ENCODE measurements at regions not wholly inside any gene's neighbourhood (a gene's known extent, or its start where the extent isn't known, plus 50 kb on each side); places are given as distances from the start of the nearest gene placed in this dataset.

DNA sequence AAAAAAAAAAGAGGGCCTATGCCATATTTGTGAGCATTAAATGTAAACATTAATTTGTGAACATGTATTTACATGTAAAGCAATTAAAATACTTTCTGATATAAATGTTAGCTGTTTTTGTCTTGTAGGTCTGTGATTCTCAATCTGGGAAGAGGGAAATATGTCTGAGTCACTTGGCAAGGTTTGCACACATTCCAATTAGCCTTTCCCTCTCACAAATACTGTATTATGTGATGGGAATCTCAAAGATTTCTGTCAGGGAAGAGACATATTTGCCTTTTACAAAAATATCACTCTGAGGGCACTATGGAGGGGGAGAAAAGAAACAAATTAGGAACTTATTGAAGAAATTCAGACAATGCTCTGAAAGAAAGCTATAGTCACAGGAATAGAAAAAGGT, 483.6 kb downstream of the GBE1 start:
- TF ChIP-seq, protein P1, sequence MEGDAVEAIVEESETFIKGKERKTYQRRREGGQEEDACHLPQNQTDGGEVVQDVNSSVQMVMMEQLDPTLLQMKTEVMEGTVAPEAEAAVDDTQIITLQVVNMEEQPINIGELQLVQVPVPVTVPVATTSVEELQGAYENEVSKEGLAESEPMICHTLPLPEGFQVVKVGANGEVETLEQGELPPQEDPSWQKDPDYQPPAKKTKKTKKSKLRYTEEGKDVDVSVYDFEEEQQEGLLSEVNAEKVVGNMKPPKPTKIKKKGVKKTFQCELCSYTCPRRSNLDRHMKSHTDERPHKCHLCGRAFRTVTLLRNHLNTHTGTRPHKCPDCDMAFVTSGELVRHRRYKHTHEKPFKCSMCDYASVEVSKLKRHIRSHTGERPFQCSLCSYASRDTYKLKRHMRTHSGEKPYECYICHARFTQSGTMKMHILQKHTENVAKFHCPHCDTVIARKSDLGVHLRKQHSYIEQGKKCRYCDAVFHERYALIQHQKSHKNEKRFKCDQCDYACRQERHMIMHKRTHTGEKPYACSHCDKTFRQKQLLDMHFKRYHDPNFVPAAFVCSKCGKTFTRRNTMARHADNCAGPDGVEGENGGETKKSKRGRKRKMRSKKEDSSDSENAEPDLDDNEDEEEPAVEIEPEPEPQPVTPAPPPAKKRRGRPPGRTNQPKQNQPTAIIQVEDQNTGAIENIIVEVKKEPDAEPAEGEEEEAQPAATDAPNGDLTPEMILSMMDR (IDR thresholded peaks at IDR 0.05), result no peak
- TF ChIP-seq EP300 (IDR thresholded peaks at IDR 0.05) (no peak), POLR2A (IDR thresholded peaks at IDR 0.05) (no peak)
- Histone ChIP-seq H3K9me3 (no peaks in the 10 kb centered on the region), H3K4me1 (no peaks in the 10 kb centered on the region), H3K4me3 (no peak overlapping the region), H3K27ac (no peak overlapping the region), H3K27me3 (no peaks in the 10 kb centered on the region), H3K36me3 (no peaks in the 10 kb centered on the region)
- DNase-seq (ENCODE audit: low spot score in 2 of 2), result no peak

DNA sequence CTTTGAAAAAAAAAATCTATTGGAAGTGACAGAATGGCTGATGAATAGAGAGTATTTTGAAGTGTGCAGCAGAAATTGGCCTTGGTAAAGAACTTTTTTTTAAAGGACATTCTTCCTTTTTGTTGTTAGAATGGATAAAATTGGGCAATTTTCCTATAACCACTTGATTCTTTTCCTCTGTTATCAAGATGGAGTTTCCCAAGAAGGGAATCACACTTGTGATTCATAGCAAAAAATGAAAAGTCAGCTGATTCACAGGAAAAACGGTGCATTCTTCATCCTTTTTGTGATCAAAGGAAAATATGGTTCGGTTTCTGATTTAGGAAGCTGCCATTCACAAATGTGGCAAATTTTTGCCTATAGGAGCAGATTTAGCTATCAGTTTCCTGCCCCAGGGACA, 486.8 kb downstream of the GBE1 start:
- Histone ChIP-seq H3K9me3 (no peaks in the 10 kb centered on the region), H3K4me3 (no peak overlapping the region), H3K4me1 (no peaks in the 10 kb centered on the region), H3K36me3 (no peaks in the 10 kb centered on the region), H3K27ac (no peak overlapping the region), H3K27me3 (no peaks in the 10 kb centered on the region)
- no peak for DNase-seq (ENCODE audit: low spot score in 2 of 2)
- TF ChIP-seq, protein P1 (IDR thresholded peaks at IDR 0.05), result no peak
- TF ChIP-seq POLR2A (IDR thresholded peaks at IDR 0.05) (no peak), EP300 (IDR thresholded peaks at IDR 0.05) (no peak)
- 70 to 80% methylated on average over 2 of the region's 2 CpGs for WGBS, 2 donors

DNA sequence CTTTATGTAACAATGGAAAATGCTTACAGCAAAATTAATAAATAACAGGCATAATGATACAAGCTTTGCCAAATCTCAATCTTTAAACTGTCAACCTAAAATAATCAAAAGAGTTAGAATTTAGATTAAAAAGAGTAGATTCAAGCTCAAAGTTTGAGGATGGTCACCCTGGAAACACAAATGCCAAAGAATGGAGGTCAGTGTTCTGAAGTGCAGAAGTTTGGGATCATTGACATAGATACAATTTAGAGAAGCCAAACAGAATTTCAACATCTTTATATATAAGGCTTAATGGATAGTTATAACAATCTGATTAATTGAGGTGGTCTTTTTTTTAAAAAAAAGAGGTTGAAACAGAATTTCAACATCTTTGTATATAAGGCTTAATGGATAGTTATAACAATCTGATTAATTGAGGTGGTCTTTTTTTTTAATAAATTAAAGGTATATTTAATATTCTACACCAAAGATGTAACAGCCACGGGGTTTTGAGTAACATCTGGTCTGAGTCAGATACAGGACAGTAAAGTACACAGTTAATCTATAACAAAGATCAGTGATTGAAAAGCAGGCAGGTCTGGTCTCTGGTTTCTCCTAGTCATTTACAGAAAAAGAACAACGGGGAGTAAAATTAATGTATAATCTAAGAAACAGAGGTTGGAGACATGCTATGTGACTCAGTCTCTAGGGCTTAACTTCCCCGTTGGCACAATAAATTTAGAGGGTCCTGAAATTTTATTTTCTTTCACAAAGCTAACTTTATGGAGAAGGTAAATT, 490.7 kb downstream of the GBE1 start:
- Histone ChIP-seq H3K36me3 (no peaks in the 10 kb centered on the region), H3K4me1 (no peaks in the 10 kb centered on the region), H3K9me3 (no peaks in the 10 kb centered on the region), H3K27me3 (no peaks in the 10 kb centered on the region), H3K4me3 (no peak overlapping the region), H3K27ac (no peak overlapping the region)
- WGBS, 2 donors, result 69 to 71% methylated on average over 3 of the region's 3 CpGs
- DNase-seq (ENCODE audit: low spot score in 2 of 2), result no peak
- no peak for TF ChIP-seq POLR2A (IDR thresholded peaks at IDR 0.05)
- no peak for TF ChIP-seq EP300 (IDR thresholded peaks at IDR 0.05)
- TF ChIP-seq, protein P1 (IDR thresholded peaks at IDR 0.05), result no peak

DNA sequence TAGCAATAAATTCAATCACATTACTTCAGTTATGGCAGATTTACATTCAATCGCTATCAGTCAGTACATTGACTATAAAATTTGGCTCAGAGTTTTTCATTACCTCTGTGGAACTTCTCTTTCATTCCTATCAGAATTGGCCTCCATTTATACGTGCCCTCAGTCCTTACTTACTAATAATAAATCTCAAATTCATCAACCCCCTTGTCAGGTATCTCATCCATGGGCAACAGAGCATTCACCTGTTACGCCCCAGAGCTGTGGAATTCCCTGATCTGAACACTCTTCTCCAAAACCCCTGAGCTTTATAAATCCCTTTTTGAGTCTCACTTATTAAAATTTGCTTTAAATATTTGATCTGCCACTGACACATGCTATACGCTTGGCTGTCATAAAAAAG, 492.9 kb downstream of the GBE1 start:
- no peaks in the 10 kb centered on the region for H3K4me1 ChIP-seq
- no peak overlapping the region for H3K4me3 ChIP-seq
- TF ChIP-seq EP300 (IDR thresholded peaks at IDR 0.05), result no peak
- TF ChIP-seq, protein P1 (IDR thresholded peaks at IDR 0.05), result no peak
- no peak for TF ChIP-seq POLR2A (IDR thresholded peaks at IDR 0.05)
- 88 to 90% methylated on average over 4 of the region's 4 CpGs for WGBS, 2 donors
- H3K9me3 ChIP-seq, result no peaks in the 10 kb centered on the region
- H3K27ac ChIP-seq, result no peak overlapping the region
- DNase-seq (ENCODE audit: low spot score in 2 of 2), result no peak
- no peaks in the 10 kb centered on the region for H3K36me3 ChIP-seq
- H3K27me3 ChIP-seq, result no peaks in the 10 kb centered on the region

DNA sequence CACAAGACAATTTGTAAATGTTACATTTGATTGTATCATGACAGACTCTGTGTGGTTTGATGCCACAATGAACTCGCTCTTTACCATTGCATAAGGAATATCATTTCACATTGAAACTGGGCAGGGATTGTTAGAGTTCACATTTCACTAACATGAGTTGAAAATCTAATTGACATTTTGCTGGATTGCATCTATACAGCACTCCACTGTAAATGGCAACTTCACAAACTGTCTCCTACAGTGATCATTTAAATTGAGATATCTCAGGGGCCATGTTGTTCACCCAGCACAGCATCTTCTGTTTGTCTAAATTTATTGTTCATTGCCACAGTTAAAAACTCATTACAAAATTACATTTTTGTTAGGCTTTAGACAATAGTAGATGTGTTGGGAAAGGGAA, 499.4 kb downstream of the GBE1 start:
- Histone ChIP-seq H3K27ac (no peak overlapping the region), H3K4me1 (no peaks in the 10 kb centered on the region), H3K9me3 (no peaks in the 10 kb centered on the region), H3K4me3 (no peak overlapping the region), H3K36me3 (no peaks in the 10 kb centered on the region), H3K27me3 (no peaks in the 10 kb centered on the region)
- 82 to 87% methylated on average over 1 of the region's 1 CpG for WGBS, 2 donors
- no peak for DNase-seq (ENCODE audit: low spot score in 2 of 2)
- TF ChIP-seq EP300 (IDR thresholded peaks at IDR 0.05), result no peak

All from tibial nerve (tissue), 4 donors.